PC-9 (cell line): ENCODE measurements at regions not wholly inside any gene's neighbourhood (a gene's known extent, or its start where the extent isn't known, plus 50 kb on each side); places are given as distances from the start of the nearest gene placed in this dataset.

Experiments used
- BruUV-seq: library from RNA; stranded (reverse); fragments of 400-500 nt; replicated peaks from 2 replicates; lab custom pipeline; 2021; lab: Mats Ljungman, UMichigan
- CTCF ChIA-PET: fragments of 300-600 bp; sonication (Branson Sonifier 250); formaldehyde crosslinking; loops from one replicate; lab custom pipeline; 2022; ENCODE audit warnings: antibody characterized with exemption; lab: Charles Lee
- POLR2A ChIA-PET: fragments of 300-600 bp; sonication (Branson Sonifier 250); formaldehyde crosslinking; loops from one replicate; lab custom pipeline; 2022; ENCODE audit warnings: antibody characterized with exemption; ENCODE audit not compliant: unreplicated experiment; lab: Charles Lee
- DNase-seq, 2 experiments: peaks; one replicate each; pipeline versions ENCODE4 v3.0.0 to v3.0.0-alpha.2; 2015 to 2022; ENCODE audit warnings: mixed read lengths in 1 of 2
- H2AFZ ChIP-seq: fragments of 200-600 bp; sonication (generic); 2 replicates; pipeline ENCODE4 v1.8.1; 2017; ENCODE audit warnings: antibody characterized with exemption
- H3F3A ChIP-seq: fragments of 200-600 bp; sonication (generic); 2 replicates; pipeline ENCODE4 v1.8.1; 2017; ENCODE audit warnings: antibody characterized with exemption, mild to moderate bottlenecking, low read depth; ENCODE audit not compliant: insufficient read depth
- H3K27ac ChIP-seq: fragments of 200-600 bp; sonication (generic); 2 replicates; pipeline ENCODE4 v1.6.1; 2016; ENCODE audit warnings: mixed run types
- H3K27me3 ChIP-seq: fragments of 200-600 bp; sonication (generic); 2 replicates; pipeline ENCODE4 v1.6.1; 2016; ENCODE audit warnings: low read depth, mixed run types; ENCODE audit not compliant: insufficient read depth
- H3K36me3 ChIP-seq: fragments of 200-600 bp; sonication (generic); 2 replicates; pipeline ENCODE4 v1.6.1; 2016; ENCODE audit warnings: low read depth, mixed run types
- H3K4me1 ChIP-seq: fragments of 200-600 bp; sonication (generic); replicated peaks from 2 replicates; pipeline ENCODE4 v1.6.1; 2016; ENCODE audit warnings: mixed run types; ENCODE audit not compliant: insufficient read depth
- H3K4me2 ChIP-seq: fragments of 200-600 bp; sonication (generic); 2 replicates; pipeline ENCODE4 v1.6.1; 2017; ENCODE audit warnings: mixed run types
- H3K4me3 ChIP-seq: fragments of 200-600 bp; sonication (generic); 2 replicates; pipeline ENCODE4 v1.6.1; 2016; ENCODE audit warnings: mixed run types
- H3K79me2 ChIP-seq: fragments of 200-600 bp; sonication (generic); 2 replicates; pipeline ENCODE4 v1.6.1; 2017; ENCODE audit warnings: low read depth, mixed run types
- H3K9me2 ChIP-seq: fragments of 200-600 bp; sonication (generic); 2 replicates; pipeline ENCODE4 v1.8.1; 2017; ENCODE audit warnings: mild to moderate bottlenecking; ENCODE audit not compliant: insufficient read depth
- H3K9me3 ChIP-seq: fragments of 200-600 bp; sonication (generic); 2 replicates; pipeline ENCODE4 v1.8.1; 2016; ENCODE audit warnings: low read depth; ENCODE audit not compliant: insufficient read depth
- H4K20me1 ChIP-seq: fragments of 200-600 bp; sonication (generic); 2 replicates; pipeline ENCODE4 v1.8.1; 2017; ENCODE audit not compliant: insufficient read depth
- CTCF ChIP-seq: fragments of 200-600 bp; sonication (generic); conservative IDR thresholded peaks from 2 replicates; pipeline ENCODE4 v1.6.1; 2017; ENCODE audit warnings: mixed run types, antibody characterized with exemption, mild to moderate bottlenecking, moderate library complexity
- EZH2 ChIP-seq: fragments of 200-600 bp; sonication (generic); IDR thresholded peaks from 2 replicates; pipeline ENCODE4 v1.8.0; 2017; ENCODE audit warnings: antibody characterized with exemption, low read depth
- intact Hi-C: fragments of 100-400 bp; cut with micrococcal nuclease; formaldehyde crosslinking; loops from one replicate; pipeline ENCODE4 v1.10.0; 2022; ENCODE audit not compliant: unreplicated experiment

DNA sequence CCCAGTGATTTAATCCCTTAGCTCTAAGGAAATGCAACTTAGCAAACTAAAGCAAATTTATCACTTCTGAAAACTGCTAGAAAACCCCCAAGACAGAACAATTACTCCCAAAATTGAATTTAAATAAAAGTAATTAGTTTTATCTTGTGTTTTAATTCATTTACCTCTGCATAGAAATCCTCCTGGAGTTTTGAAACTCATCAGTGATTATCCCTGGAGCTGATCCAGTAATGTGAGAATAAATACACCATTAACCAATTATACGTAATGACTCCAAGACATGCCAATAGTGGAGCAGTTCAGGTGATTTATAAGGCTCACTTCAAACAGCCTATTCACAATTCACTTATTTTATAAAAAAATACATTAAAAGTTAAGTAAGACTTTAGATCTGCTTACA lies 855.3 kb upstream of the FLRT2 start:
- TF ChIP-seq EZH2 (no peak), CTCF (no peak)
- intact Hi-C loops: no loop called here
- no peaks in the 10 kb centered on the region for H3K9me2 ChIP-seq
- H4K20me1 ChIP-seq: no peaks in the 10 kb centered on the region
- CTCF ChIA-PET: no interaction called here
- no TSS peak for BruUV-seq
- no peaks in the 10 kb centered on the region for H3F3A ChIP-seq
- POLR2A ChIA-PET: no interaction called here
- H3K4me1 ChIP-seq: no peaks in the 10 kb centered on the region
- H3K27ac ChIP-seq: no peak overlapping the region
- no peaks in the 10 kb centered on the region for H3K27me3 ChIP-seq
- H3K36me3 ChIP-seq: no peaks in the 10 kb centered on the region
- no peak overlapping the region for H3K4me2 ChIP-seq
- no peak overlapping the region for H3K4me3 ChIP-seq
- H3K9me3 ChIP-seq: no peaks in the 10 kb centered on the region
- DNase-seq: no peak
- H2AFZ ChIP-seq: no peak overlapping the region
- H3K79me2 ChIP-seq: no peaks in the 10 kb centered on the region

- Histone ChIP-seq H3K4me2 (no peak overlapping the region), H3K4me1 (no peaks in the 10 kb centered on the region), H2AFZ (no peak overlapping the region), H3K79me2 (no peaks in the 10 kb centered on the region), H4K20me1 (no peaks in the 10 kb centered on the region), H3K27me3 (no peaks in the 10 kb centered on the region), H3K36me3 (no peaks in the 10 kb centered on the region), H3K9me2 (no peaks in the 10 kb centered on the region), H3F3A (no peaks in the 10 kb centered on the region), H3K4me3 (no peak overlapping the region), H3K27ac (no peak overlapping the region), H3K9me3 (no peaks in the 10 kb centered on the region)
- CTCF ChIA-PET: no interaction called here
- POLR2A ChIA-PET: no interaction called here
- DNase-seq: no peak
- intact Hi-C loops: no loop called here
- TF ChIP-seq CTCF: no peak
- TF ChIP-seq EZH2: no peak
- BruUV-seq: no TSS peak
These were observed 843.4 kb upstream of the FLRT2 start for GRCh38 chr14:84686550-84686949.

GRCh38 chr14:84688297-84689025 lies 841.5 kb upstream of the FLRT2 start:
- Histone ChIP-seq H3K4me2 (no peak overlapping the region), H3K9me2 (no peaks in the 10 kb centered on the region), H2AFZ (no peak overlapping the region), H3K9me3 (no peaks in the 10 kb centered on the region), H3K4me1 (no peaks in the 10 kb centered on the region), H3K79me2 (no peaks in the 10 kb centered on the region), H3K4me3 (no peak overlapping the region), H4K20me1 (no peaks in the 10 kb centered on the region), H3K27ac (no peak overlapping the region), H3K27me3 (no peaks in the 10 kb centered on the region), H3K36me3 (no peaks in the 10 kb centered on the region), H3F3A (no peaks in the 10 kb centered on the region)
- intact Hi-C loops: no loop called here
- no TSS peak for BruUV-seq
- TF ChIP-seq CTCF (no peak), EZH2 (no peak)
- ChIA-PET CTCF (no interaction called here), POLR2A (no interaction called here)
- no peak for DNase-seq
